ENCODE measurements at regions not wholly inside any gene's neighbourhood (a gene's known extent, or its start where the extent isn't known, plus 50 kb on each side); places are given as distances from the start of the nearest gene placed in this dataset.
A peak's percentile ranks its signal among the peaks of the same experiment; 100 is the strongest.

- no peak for TF ChIP-seq CTCF (IDR thresholded peaks at IDR 0.05)
- DNase-seq (no peak), ATAC-seq (no peak)
- Histone ChIP-seq H3K4me3 (no peak overlapping the region), H3K4me1 (peaks cover 0 to 14% (median 10%) of the 10 kb centered on the region in 9 donors), H3K27ac (no peak overlapping the region), H3K36me3 (no peaks in the 10 kb centered on the region), H3K27me3 (no peaks in the 10 kb centered on the region), H3K9me3 (no peaks in the 10 kb centered on the region)
- WGBS, 2 donors: 89 to 94% methylated on average over 2 of the region's 2 CpGs
- intact Hi-C loops (cut with DNase I): no loop called here
These were observed 504.9 kb downstream of the NR2F1-AS1 start for GRCh38 chr5:93076096-93076495.

- Histone ChIP-seq H3K27ac (peak overlapping the region in 1 of 10 donors; percentile 0), H3K4me1 (peaks cover 0 to 7% (median 3%) of the 10 kb centered on the region in 9 donors), H3K9me3 (no peaks in the 10 kb centered on the region), H3K36me3 (no peaks in the 10 kb centered on the region), H3K27me3 (no peaks in the 10 kb centered on the region), H3K4me3 (no peak overlapping the region)
- no peak for ATAC-seq
- TF ChIP-seq CTCF (IDR thresholded peaks at IDR 0.05): no peak
- no peak for DNase-seq
- intact Hi-C loops (cut with DNase I): no loop called here
- 84 to 88% methylated on average over 4 of the region's 4 CpGs for WGBS, 2 donors
These were observed 507.5 kb downstream of the NR2F1-AS1 start for GRCh38 chr5:93073547-93073946.

- TF ChIP-seq CTCF (IDR thresholded peaks at IDR 0.05): no peak
- intact Hi-C loops (cut with DNase I): no loop called here
- ATAC-seq (no peak), DNase-seq (no peak)
- no peaks in the 10 kb centered on the region for H3K36me3 ChIP-seq
- WGBS, 2 donors: 77 to 81% methylated on average over 3 of the region's 3 CpGs
- no peaks in the 10 kb centered on the region for H3K27me3 ChIP-seq
- no peak overlapping the region for H3K4me3 ChIP-seq
- peak overlapping the region in 1 of 10 donors; percentile 0 for H3K27ac ChIP-seq
- H3K4me1 ChIP-seq: peaks cover 0 to under 1% (median 0%) of the 10 kb centered on the region in 9 donors
- no peaks in the 10 kb centered on the region for H3K9me3 ChIP-seq
These were observed 508.1 kb downstream of the NR2F1-AS1 start for GRCh38 chr5:93072831-93073459.

- H3K4me1 ChIP-seq: no peaks in the 10 kb centered on the region
- H3K9me3 ChIP-seq: no peaks in the 10 kb centered on the region
- H3K4me3 ChIP-seq: no peak overlapping the region
- H3K27me3 ChIP-seq: no peaks in the 10 kb centered on the region
- ATAC-seq (no peak), DNase-seq (no peak)
- intact Hi-C loops (cut with DNase I): no loop called here
- WGBS, 2 donors: 88 to 92% methylated on average over 1 of the region's 1 CpG
- H3K36me3 ChIP-seq: no peaks in the 10 kb centered on the region
- TF ChIP-seq CTCF (IDR thresholded peaks at IDR 0.05): no peak
- no peak overlapping the region for H3K27ac ChIP-seq
These were observed 509.3 kb downstream of the NR2F1-AS1 start for GRCh38 chr5:93071710-93072109.

Data from heart right ventricle (tissue), 16 donors.